ENCODE measurements at regions not wholly inside any gene's neighbourhood (a gene's known extent, or its start where the extent isn't known, plus 50 kb on each side); places are given as distances from the start of the nearest gene placed in this dataset.

- TF ChIP-seq CTCF (IDR thresholded peaks at IDR 0.05): no peak
- no peak for TF ChIP-seq ESRRA (IDR thresholded peaks at IDR 0.05; ENCODE audit: borderline replicate concordance, low read length)
- no peak for TF ChIP-seq MAFK (IDR thresholded peaks at IDR 0.05; ENCODE audit: partially characterized antibody)
- no peak for TF ChIP-seq POLR2A (IDR thresholded peaks at IDR 0.05; ENCODE audit: low read length)
- no peak for TF ChIP-seq EHF (CRISPR knock-in tag; IDR thresholded peaks at IDR 0.05)
Measured at GRCh38 chr17:27984404-27984803, 58.1 kb upstream of the NLK start (continued).

- TF ChIP-seq RNF2 (IDR thresholded peaks at IDR 0.05; ENCODE audit: borderline replicate concordance, low read depth): no peak
- no peak for TF ChIP-seq CBX8 (IDR thresholded peaks at IDR 0.05)
- no peak for TF ChIP-seq TP53 (CRISPR knock-in tag; IDR thresholded peaks at IDR 0.05)
- no peak for TF ChIP-seq MAFK (IDR thresholded peaks at IDR 0.05; ENCODE audit: partially characterized antibody)
- no peak for TF ChIP-seq PHF8 (IDR thresholded peaks at IDR 0.05; ENCODE audit: borderline replicate concordance, low read depth)
- no peak for TF ChIP-seq RCOR1 (IDR thresholded peaks at IDR 0.05; ENCODE audit: low read depth, low read length)
- no peak for TF ChIP-seq JUN (IDR thresholded peaks at IDR 0.05)
- no peak for TF ChIP-seq SMC3 (IDR thresholded peaks at IDR 0.05)
- TF ChIP-seq, protein P1, sequence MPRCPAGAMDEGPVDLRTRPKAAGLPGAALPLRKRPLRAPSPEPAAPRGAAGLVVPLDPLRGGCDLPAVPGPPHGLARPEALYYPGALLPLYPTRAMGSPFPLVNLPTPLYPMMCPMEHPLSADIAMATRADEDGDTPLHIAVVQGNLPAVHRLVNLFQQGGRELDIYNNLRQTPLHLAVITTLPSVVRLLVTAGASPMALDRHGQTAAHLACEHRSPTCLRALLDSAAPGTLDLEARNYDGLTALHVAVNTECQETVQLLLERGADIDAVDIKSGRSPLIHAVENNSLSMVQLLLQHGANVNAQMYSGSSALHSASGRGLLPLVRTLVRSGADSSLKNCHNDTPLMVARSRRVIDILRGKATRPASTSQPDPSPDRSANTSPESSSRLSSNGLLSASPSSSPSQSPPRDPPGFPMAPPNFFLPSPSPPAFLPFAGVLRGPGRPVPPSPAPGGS (IDR thresholded peaks at IDR 0.05): no peak
- TF ChIP-seq KDM1A (IDR thresholded peaks at IDR 0.05; ENCODE audit: low read depth): no peak
- TF ChIP-seq HDAC2 (IDR thresholded peaks at IDR 0.05): no peak
- TF ChIP-seq CHD2 (IDR thresholded peaks at IDR 0.05; ENCODE audit: low read length, partially characterized antibody): no peak
- TF ChIP-seq HES2 (IDR thresholded peaks at IDR 0.05): no peak
- no peak for TF ChIP-seq NFE2L2 (conservative IDR thresholded peaks at IDR 0.05; ENCODE audit: low read length)
- Histone ChIP-seq H3K4me2 (no peak overlapping the region), H3K27ac (no peak overlapping the region), H3K4me1 (peaks cover 9% of the 10 kb centered on the region; the same call in 2 of the 3 replicates), H3K4me3 (no peak overlapping the region), H3K9me3 (no peaks in the 10 kb centered on the region)
- CTCF ChIA-PET: no interaction called here
- no peak for DNase-seq (ENCODE audit: low read depth in 1 of 2, low spot score in 1 of 2)
- no peak for ATAC-seq
- POLR2A ChIA-PET: no interaction called here
- WGBS (ENCODE audit: missing lambda C conversion rate): 62% methylated on average over 6 of the region's 6 CpGs
- FAIRE-seq: no peak
Measured at GRCh38 chr17:27984816-27985215, 57.7 kb upstream of the NLK start.

- Histone ChIP-seq H3K4me1 (peaks cover 4% of the 10 kb centered on the region; the same call in 2 of the 3 replicates), H3K9me3 (no peaks in the 10 kb centered on the region), H3K4me2 (no peak overlapping the region), H3K4me3 (no peak overlapping the region), H3K27ac (no peak overlapping the region)
- WGBS (ENCODE audit: missing lambda C conversion rate): 74% methylated on average over 7 of the region's 7 CpGs
- DNase-seq (ENCODE audit: low read depth in 1 of 2, low spot score in 1 of 2) (no peak), ATAC-seq (no peak), FAIRE-seq (no peak)
- ChIA-PET POLR2A (no interaction called here), CTCF (no interaction called here)
- TF ChIP-seq EP300 (IDR thresholded peaks at IDR 0.05): no peak
- no peak for TF ChIP-seq CTCF (IDR thresholded peaks at IDR 0.05)
- no peak for TF ChIP-seq HMGXB4 (CRISPR knock-in tag; IDR thresholded peaks at IDR 0.05; ENCODE audit: borderline replicate concordance)
- no peak for TF ChIP-seq RFX5 (IDR thresholded peaks at IDR 0.05)
Measured at GRCh38 chr17:27985306-27985705, 57.2 kb upstream of the NLK start.
